GM19395 (cell line): ENCODE measurements at regions not wholly inside any gene's neighbourhood (a gene's known extent, or its start where the extent isn't known, plus 50 kb on each side); places are given as distances from the start of the nearest gene placed in this dataset.
"Not testable (repeated sequence)": the region's sequence is repeated elsewhere in the genome, so short reads cannot be mapped to it uniquely, and the experiment has no call there.

Source experiments
- ATAC-seq: cut with Tn5 transposase; IDR thresholded peaks from one replicate; pipeline ENCODE4 v1.9.1; 2021; ENCODE audit warnings: mild to moderate bottlenecking, moderate library complexity; ENCODE audit not compliant: unreplicated experiment

DNA sequence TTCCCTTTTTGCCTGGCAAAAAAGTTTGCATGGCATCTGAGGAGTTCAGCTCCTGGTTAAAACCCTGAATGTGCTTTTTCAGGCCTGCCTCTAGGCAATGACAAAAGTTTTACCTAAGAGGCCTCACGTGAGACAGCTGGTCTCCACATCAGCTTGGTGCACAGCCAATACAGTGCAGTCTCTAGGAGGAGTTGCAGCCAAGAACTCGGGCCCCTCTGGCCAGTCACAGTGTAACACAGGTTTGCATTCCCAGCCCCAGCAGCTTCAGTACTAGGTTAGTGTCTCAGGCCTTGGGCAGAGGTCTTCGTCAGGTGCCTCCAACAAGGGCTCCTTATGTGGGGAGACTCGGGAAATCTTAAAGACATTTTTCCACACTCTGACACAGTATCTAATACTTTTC is 771.7 kb downstream of the SORCS1 start:
- no peak for ATAC-seq

DNA sequence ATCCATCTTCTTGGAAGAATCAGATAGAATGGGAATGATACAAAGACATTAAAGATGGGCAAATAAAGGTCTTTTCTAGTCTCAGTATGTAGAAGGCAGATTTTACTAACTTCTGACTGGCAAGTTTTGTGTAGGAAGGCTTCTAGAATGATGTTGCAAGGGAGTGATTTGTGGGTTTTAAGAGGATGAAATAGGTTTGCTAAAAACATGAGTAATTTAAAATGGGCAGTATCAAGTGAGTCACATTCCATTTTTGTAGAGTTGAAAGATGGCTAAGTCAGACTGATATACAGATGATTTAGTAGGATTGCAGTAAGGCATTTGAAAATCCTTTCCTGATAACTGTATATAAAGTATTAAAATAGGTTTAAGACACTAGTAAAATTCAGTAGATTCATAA is 777.4 kb downstream of the SORCS1 start:
- no peak for ATAC-seq

DNA sequence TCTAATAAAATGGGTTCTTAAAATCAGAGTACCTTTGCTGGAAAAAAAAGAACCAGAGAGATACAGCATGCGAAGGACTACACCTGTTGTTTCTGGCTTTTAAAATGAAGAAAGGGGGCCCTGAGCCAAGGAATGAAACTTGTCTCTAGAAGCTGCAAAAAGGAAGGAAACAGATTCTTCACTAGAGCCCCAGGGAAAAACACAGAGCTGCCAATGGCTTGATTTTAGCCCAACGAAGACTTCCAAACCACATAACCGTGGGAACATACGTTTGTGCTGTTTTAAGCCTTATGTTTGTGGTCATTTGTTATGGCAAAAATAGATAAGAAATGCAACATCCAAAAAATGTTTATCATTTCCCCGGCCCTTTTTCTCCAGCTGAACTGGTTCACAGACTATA is 780.0 kb downstream of the SORCS1 start:
- ATAC-seq, result no peak

DNA sequence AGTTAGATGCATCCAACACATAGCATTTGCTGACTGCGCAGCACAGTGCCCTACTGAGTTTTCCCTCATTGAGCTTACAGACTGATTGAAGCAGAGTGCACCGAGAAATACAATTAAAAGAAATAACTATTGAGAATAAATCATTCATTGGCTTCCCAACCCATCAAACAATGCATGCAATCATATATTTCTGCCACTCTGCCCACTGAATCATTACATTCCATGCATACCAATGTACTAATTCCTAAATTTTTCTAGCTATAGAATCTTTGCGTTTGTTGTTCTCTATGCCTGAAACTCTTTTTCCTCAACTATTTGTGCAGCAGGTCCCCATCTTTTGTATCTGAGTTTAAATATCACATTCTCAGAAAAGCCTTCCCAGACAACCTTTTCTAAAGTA is 783.8 kb downstream of the SORCS1 start:
- no peak for ATAC-seq

DNA sequence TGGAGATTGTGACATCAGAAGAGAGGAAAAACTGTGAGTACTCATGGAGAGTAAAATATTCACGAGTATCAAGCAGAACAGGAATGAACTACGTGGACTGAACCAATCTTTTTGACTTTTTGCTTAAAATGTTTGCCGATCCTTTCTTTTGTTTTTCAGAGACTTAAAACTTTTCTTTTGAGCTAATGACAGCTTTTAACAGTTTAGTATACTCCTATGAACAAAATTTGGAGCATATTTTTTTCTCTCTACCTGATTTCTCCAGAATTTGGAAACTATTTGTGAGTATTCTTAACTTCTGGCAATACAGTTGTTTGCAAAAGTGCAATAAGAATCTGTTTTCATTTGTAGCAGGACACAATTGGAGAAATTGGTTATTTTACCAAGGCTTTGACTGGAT is 786.3 kb downstream of the SORCS1 start:
- no peak for ATAC-seq

DNA sequence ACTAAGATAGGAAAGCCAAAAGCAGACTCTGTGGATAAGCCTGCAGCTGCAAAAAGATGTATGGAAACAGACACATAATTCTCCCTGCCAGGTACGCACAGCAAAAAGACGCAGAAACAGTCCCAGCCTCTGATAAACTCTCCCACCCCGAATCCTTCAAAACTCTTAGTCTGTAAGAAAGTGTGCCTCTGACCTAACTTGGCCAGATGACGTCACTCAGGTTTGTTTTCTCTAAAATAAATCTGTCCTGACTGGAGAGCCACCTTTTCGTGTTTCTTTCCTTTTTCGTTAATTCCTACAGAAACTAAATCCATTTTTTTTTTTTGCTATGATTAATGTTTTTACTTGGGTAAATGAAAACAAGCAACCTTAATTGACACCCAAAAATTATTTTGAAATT is 793.8 kb downstream of the SORCS1 start:
- no peak for ATAC-seq

DNA sequence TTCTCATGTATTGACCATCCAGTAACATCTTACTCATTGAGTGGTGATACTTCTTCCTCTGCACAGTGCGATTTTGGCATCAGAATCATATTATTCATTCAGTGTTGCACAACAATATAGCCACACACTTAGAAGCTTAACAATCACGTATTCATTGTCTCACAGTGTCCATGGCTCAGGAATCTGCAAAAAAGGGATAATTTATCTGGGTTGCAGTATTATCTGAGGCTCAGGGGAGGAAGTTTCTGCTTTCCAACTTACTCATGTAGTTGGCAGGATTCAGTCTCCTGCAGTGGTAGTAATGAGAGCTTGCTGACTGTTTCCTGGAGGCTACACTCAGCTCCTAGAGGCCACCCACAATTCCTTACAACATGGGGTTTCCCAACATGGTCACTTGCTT is 803.6 kb downstream of the SORCS1 start:
- no peak for ATAC-seq

DNA sequence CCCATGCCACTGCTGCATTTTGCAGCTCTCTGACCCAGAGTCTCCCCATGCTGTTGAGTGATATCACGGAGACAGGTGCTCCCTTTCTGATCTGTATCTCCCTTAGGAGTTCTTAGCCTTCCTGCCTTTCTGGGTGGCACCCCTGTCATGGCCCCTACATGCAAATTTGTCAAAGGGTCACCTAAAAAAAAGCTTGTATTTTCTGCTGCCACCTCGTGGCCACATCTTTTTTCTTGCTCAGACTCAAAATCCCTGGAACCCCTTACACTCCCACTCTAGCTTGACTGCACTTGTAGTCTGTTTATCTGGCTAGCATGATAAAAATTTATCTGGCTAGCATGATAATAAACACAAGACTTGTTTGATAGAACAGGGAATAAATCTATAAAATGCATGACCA is 809.1 kb downstream of the SORCS1 start:
- ATAC-seq, result no peak

DNA sequence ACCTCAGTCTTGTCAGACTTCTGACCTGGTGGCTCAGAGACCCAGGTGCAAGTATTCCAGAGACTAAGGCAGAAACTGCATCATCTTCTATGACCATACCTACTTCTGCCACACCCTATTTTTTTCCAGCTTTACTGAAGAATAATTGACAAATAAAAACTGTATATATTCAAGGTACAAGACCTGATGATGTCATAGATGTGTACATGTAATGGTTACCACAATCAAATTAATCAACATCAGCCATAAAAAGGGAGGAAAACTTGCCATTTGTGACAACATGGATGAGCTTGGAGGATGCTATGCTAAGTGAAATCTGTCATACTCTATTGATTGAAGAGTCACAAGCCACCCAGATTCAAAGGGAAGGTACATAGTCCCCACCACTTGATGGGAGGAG is 815.6 kb downstream of the SORCS1 start:
- ATAC-seq, result no peak

DNA sequence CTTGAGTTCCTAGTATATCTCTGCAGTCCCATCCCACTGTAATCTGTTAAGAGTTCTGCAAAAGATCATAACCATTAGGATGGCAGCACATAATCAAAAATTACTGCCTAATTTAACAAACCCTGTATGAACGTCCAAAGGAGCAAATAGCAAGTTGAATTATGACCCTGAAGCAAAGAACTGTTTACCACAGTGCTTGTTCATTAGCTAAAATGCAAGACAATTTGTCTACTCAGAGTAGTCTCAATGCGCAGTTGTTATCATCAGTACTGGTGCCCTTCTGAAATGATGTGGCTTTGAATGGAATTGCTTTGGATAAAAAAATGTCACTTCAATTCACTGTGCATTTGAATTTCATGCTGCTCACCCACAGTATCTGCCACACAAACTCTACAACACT is 817.0 kb downstream of the SORCS1 start:
- ATAC-seq, result no peak

DNA sequence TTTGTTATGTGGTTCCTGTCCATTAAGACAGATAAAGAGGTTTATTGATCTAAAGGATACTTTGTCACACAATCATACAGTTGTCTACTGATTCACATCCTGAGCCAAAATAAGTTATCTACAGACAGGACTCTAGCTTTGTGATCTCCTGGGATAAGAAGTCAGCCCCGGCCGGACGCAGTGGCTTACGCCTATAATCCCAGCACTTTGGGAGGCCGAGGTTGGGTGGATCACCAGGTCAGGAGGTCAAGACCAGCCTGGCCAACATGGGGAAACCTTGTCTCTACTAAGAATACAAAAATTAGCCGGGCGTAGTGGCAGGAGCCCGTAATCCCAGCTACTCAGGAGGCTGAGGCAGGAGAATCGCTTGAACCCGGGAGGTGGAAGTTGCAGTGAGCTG is 821.0 kb downstream of the SORCS1 start:
- not testable (repeated sequence) for ATAC-seq

DNA sequence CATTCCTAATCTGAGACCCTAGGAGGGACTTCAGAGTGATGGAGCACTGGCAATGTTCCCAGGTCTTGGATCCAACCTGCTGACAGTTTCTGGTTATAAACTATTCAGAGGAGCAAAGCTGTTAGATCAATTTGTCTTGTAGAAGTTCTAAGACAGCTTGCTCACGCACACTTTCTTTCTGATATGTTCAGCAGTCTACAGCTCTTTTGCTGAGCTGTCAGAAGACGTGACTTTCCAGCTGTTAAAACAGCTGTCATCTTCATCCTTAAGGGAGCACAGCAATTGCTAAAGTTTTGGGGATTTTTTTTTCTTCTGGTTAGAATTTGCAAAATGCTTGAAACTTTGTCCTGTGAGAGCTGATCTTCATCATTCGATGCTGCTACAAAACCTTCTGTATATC is 823.1 kb downstream of the SORCS1 start:
- no peak for ATAC-seq

DNA sequence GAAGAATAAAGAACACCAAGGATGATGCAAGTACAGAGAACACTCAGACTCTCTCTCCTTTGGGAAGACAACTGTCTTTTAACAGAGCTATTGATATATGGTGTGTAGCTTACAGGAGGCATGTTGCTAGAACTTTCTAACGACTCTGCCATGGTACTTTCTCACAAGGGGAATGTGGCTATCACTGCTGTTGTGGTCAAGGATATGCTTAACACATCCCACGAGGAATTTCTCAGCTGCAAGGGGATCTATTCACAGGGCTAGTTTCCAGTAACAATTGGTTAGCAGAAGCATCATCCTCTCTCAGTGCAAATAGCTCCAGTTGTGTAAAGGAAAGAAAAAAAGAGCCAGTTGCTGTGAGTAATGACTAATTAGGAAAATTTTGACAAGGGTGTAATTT is 826.0 kb downstream of the SORCS1 start:
- no peak for ATAC-seq

DNA sequence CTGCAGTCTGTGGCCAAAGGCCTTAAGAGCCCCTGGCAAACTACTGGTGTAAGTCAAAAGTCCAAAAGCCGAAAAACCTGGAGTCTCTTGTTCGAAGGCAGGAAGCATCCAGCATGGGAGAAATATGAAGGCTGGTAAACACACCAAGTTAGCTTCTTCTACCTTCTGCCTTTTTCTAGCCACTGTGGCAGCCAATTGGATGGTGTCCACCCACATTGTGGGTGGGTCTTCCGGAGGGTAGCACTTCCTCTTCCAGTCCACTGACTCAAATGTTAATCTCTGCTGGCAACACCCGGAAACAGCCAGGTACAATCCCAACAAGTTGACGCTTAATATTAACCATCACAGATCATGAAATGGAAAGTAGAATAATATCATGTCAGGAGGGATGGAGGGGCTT is 827.6 kb downstream of the SORCS1 start:
- ATAC-seq, result no peak

DNA sequence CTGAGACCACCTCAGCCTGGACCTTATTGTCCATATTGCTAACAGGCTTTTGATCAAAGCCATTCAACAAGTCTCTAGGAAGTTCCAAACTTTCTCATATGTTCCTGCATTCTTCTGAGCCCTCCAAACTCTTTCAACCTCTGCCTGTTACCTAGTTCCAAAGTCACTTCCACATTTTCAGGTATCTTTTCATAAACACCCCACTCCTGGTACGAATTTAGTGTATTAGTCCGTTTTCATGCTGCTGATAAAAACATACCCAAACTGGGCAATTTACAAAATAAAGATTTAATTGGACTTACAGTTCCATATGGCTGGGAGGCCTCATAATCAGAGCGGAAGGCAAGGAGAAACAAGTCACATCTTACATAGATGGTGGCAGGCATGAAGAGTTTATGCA is 836.8 kb downstream of the SORCS1 start:
- no peak for ATAC-seq

DNA sequence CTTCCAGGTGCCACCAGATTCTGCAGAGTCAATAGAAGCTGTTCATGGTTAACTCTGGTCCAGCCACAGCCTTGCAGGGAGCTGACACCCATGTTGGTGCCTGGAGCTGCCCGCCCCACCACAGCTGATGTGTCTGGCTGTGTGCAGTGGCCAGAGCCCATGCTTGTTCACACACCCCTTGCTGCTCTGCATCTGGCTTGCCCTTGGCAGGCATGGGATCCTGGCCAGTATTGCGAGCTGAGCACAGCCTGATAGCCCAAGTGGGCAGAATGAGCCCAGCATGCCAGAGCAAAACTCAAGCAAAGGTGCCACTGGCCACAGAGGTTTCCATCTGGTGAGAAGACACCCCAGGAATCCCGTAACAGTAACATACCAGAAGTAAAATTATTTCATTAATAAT is 843.6 kb downstream of the SORCS1 start:
- ATAC-seq, result no peak

DNA sequence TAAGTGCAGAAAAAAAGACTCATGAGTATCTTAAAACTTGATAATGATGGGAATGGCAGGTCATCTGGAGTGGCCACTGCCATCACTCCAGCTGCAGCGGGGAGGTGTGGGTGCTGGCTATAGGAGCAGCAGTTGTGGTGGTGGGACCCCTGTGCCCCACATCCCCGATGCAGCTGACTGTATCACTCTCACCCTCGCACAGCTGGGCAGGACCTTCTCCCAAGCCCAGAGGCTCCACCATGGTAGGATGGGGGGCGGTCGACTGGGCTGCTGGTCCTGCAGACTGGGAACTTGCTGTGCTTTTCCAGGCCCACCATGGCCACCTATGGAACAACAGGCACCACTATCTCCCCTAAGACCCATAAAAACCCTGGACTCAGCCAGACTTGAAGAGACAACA is 844.4 kb downstream of the SORCS1 start:
- ATAC-seq, result no peak

DNA sequence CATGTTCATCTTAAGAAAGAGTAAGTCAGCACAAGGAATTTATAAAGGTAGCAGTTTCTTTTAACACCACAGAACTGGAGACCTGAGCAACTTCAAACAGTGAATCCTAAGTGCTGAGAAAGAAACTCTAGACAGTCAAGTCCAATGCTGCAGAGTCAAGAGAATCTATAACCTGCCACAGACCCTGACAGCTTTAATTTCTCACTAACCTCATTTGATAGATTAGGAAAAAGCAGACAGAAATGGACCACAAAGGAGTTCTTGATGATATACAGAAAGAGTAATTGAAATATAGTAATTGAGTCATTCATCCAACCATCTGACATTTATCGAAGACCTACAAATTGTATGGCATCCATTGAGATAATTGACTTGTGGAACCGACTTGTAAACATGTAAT is 847.0 kb downstream of the SORCS1 start:
- ATAC-seq, result no peak

DNA sequence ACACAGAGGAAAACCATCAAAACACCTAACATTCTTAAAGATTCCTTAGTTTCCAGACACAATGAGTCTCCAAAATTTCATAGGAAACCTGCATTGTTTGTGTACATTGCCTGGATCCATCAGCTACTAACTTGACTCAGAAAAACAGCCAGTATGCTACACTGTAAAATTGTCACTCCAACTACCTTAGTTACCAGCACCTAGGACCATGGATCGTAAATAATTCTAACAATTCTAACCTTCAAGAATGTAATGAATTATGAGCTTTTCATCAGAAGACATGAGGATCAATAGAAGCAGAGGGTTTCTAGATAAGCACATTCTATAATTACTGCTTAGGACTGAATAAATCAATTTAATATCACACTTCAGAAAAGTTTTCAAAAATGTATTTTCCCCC is 851.5 kb downstream of the SORCS1 start:
- ATAC-seq, result no peak

DNA sequence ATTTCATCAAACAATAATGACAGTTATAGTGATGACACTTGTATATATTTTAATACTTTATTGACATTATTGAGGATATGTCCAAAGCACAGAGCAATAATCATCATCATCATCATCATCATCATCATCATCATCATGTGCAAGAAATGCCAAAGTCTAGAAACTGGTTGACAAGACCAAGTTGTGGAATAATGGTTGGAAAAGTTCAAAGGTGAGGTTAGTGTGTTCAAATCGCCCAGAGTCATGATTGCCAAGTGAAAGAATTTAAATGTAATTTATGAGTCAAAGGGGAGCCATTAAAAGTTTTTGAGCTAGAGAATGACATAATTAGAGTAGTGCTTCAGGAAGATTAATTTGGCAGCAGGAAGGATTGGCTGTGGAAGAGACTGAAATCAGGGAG is 852.4 kb downstream of the SORCS1 start:
- no peak for ATAC-seq

DNA sequence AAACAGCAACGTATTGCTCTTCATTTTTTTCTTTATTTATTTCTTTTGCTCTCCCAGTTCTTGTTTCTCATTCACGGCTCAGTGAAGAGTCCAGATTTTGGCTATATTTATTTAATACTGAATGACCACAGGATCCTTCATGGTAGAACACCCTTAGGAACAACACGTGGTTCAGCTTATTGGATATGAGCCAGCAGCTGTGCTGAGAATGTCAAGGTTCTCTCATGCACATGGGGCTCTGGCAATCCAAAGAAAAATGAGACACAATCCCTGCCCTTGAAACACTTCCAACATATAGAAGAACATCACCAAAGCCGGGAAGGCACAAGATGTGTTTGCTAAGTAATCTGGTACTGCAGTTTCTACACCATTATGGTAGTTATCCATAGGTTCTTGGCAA is 852.9 kb downstream of the SORCS1 start:
- no peak for ATAC-seq

DNA sequence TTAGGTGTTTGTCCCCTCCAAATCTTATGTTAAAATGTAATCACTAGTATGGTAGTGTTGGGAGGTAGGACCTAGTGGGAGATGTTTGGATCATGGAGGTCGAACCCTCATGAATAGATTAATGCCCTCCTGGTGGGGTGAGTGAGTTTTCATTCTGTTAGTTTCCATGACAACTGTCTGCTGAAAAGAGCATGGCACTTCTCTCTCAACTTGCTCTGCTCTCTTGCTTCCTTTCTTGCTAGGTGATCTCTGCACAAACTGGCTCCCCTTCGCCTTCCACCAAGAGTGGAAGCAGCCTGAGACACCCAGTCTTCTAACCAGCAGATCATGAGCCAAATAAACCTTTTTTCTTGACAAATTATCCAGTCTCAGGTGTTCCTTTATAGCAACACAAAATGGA is 853.9 kb downstream of the SORCS1 start:
- ATAC-seq, result no peak

DNA sequence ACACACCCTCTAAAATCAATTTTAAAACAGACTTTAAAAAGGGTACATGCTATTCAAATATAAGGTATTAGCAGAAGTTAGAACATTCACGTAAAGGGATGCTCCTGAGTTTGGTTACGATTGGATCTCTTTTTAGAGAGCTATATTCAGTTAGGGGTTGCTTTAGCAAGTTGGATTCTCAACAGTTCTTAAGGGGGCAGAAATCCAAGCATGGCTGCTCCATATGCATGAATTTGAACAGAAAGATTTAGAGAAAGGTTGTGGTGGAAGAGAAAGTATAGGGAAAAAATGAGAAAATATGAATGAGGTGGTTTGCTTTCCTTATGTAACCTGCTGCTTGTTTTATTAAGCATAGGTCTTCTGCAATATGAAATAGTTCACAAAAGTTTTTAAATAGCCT is 855.1 kb downstream of the SORCS1 start:
- ATAC-seq, result no peak

DNA sequence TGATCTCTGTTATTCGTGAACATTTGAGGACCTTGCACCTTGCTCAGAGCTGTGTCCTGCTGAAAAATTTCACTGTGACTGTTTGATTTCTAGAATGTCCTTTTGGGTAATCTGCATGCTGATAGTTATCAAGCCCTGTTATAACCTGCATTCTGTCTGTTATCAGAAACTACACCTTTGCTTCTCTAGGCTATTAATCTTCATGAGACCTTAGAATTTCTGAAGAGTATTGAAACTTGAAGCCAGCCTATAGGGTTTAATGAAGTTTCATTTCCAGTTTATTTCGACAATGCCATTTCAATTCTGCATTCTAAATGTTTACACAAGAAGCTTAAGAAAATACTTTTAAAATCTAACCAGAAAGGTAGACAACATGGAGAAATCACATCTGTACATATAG is 856.2 kb downstream of the SORCS1 start:
- ATAC-seq, result no peak
